IMR-90 (cell line): ENCODE measurements at regions not wholly inside any gene's neighbourhood (a gene's known extent, or its start where the extent isn't known, plus 50 kb on each side); places are given as distances from the start of the nearest gene placed in this dataset.
"Not testable (repeated sequence)": the region's sequence is repeated elsewhere in the genome, so short reads cannot be mapped to it uniquely, and the experiment has no call there.

Experiments used
- ATAC-seq: fragments of 200-7000 bp; cut with Tn5 transposase; 2 replicates; pipeline ENCODE4 v1.9.1; 2020; ENCODE audit warnings: low read depth, mild to moderate bottlenecking, moderate library complexity
- BruUV-seq: library from RNA; stranded (reverse); fragments of 400-500 nt; replicated peaks from 2 replicates; lab custom pipeline; 2021; lab: Mats Ljungman, UMichigan
- CTCF ChIA-PET: fragments of 300-600 bp; formaldehyde crosslinking; extraction: SDS; loops from one replicate; lab custom pipeline; 2021; ENCODE audit warnings: antibody characterized with exemption; lab: Yijun Ruan, JAX
- POLR2A ChIA-PET: fragments of 300-600 bp; sonication (Branson Sonifier 250); formaldehyde crosslinking; loops from one replicate; lab custom pipeline; 2022; ENCODE audit warnings: antibody characterized with exemption; ENCODE audit not compliant: unreplicated experiment; lab: Charles Lee
- DNase-seq: peaks from one replicate; pipeline ENCODE4 v3.0.0; 2013
- H2AFZ ChIP-seq: replicated peaks from 2 replicates; pipeline ENCODE3; 2013; ENCODE audit warnings: low read length, mild to moderate bottlenecking; ENCODE audit not compliant: poor library complexity
- H2AK5ac ChIP-seq: 2 replicates; pipeline ENCODE4 v1.6.1; 2013; ENCODE audit warnings: low read depth, low read length, inconsistent platforms
- H2AK9ac ChIP-seq: replicated peaks from 2 replicates; pipeline ENCODE3; 2013; ENCODE audit warnings: mild to moderate bottlenecking, low read depth, low read length, moderate library complexity; ENCODE audit not compliant: poor library complexity
- H2BK120ac ChIP-seq: 2 replicates; pipeline ENCODE4 v1.6.1; 2013; ENCODE audit warnings: low read depth, low read length, inconsistent platforms
- H2BK15ac ChIP-seq: 3 replicates; pipeline ENCODE4 v1.6.1; 2013; ENCODE audit warnings: low read depth, low read length, inconsistent platforms
- H2BK20ac ChIP-seq: 2 replicates; pipeline ENCODE4 v1.6.1; 2013; ENCODE audit warnings: low read depth, mild to moderate bottlenecking, inconsistent platforms, low read length, moderate library complexity
- H2BK5ac ChIP-seq: 2 replicates; pipeline ENCODE4 v1.6.1; 2013; ENCODE audit warnings: mild to moderate bottlenecking, low read depth, low read length, inconsistent platforms; ENCODE audit not compliant: poor library complexity, severe bottlenecking
- H3K14ac ChIP-seq: replicated peaks from 2 replicates; pipeline ENCODE4 v1.6.1; 2013; ENCODE audit warnings: low read depth, low read length, inconsistent platforms
- H3K18ac ChIP-seq: 2 replicates; pipeline ENCODE4 v1.6.1; 2013; ENCODE audit warnings: low read depth, low read length, control low read depth
- H3K23ac ChIP-seq: 2 replicates; pipeline ENCODE4 v1.6.1; 2013; ENCODE audit warnings: low read depth, low read length, inconsistent platforms
- H3K27ac ChIP-seq: 2 replicates; pipeline ENCODE4 v1.5.1; 2013; ENCODE audit warnings: mild to moderate bottlenecking, control low read depth, low read length; ENCODE audit not compliant: insufficient read depth
- H3K27me3 ChIP-seq: 2 replicates; pipeline ENCODE4 v1.6.1; 2013; ENCODE audit warnings: low read length; ENCODE audit not compliant: control insufficient read depth, insufficient read depth
- H3K36me3 ChIP-seq: 2 replicates; pipeline ENCODE4 v1.6.1; 2013; ENCODE audit warnings: low read length, mixed read lengths; ENCODE audit not compliant: control insufficient read depth, insufficient read depth
- H3K4ac ChIP-seq: 2 replicates; pipeline ENCODE4 v1.6.1; 2013; ENCODE audit warnings: low read depth, low read length, inconsistent platforms
- H3K4me1 ChIP-seq: 2 replicates; pipeline ENCODE4 v1.6.1; 2013; ENCODE audit warnings: low read length, mixed read lengths; ENCODE audit not compliant: control insufficient read depth, insufficient read depth
- H3K4me2 ChIP-seq: 2 replicates; pipeline ENCODE4 v1.6.1; 2013; ENCODE audit warnings: low read depth, mild to moderate bottlenecking, control low read depth, low read length, moderate library complexity
- H3K4me3 ChIP-seq: 2 replicates; pipeline ENCODE4 v1.5.1; 2013; ENCODE audit warnings: low read depth, mild to moderate bottlenecking, control low read depth, low read length, moderate library complexity; ENCODE audit not compliant: insufficient read depth
- H3K56ac ChIP-seq: 2 replicates; pipeline ENCODE4 v1.6.1; 2013; ENCODE audit warnings: low read length, inconsistent platforms; ENCODE audit not compliant: insufficient read depth; ENCODE audit errors: extremely low read depth
- H3K79me1 ChIP-seq, 2 experiments: 2 replicates each; pipeline ENCODE4 v1.6.1; 2013; ENCODE audit warnings: low read length in 2 of 2, inconsistent platforms in 1 of 2, low read depth in 1 of 2
- H3K9ac ChIP-seq: 2 replicates; pipeline ENCODE4 v1.6.1; 2013; ENCODE audit warnings: low read depth, low read length, control low read depth
- H3K9me1 ChIP-seq: 2 replicates; pipeline ENCODE4 v1.6.1; 2013; ENCODE audit warnings: low read length, inconsistent platforms; ENCODE audit not compliant: insufficient read depth
- H3K9me3 ChIP-seq: 2 replicates; pipeline ENCODE4 v1.6.1; 2013; ENCODE audit warnings: low read length; ENCODE audit not compliant: control insufficient read depth, insufficient read depth
- H4K20me1 ChIP-seq: 2 replicates; pipeline ENCODE4 v1.6.1; 2013; ENCODE audit warnings: low read length, inconsistent platforms; ENCODE audit not compliant: insufficient read depth
- H4K5ac ChIP-seq: 2 replicates; pipeline ENCODE4 v1.6.1; 2013; ENCODE audit warnings: mild to moderate bottlenecking, low read depth, low read length, control low read depth
- H4K8ac ChIP-seq, 2 experiments: 2 replicates each; pipeline ENCODE4 v1.6.1; 2013; ENCODE audit warnings: low read depth in 2 of 2, low read length in 2 of 2, control low read depth in 1 of 2, inconsistent platforms in 1 of 2
- H4K91ac ChIP-seq: 2 replicates; pipeline ENCODE4 v1.6.1; 2013; ENCODE audit warnings: low read depth, low read length, inconsistent platforms; ENCODE audit not compliant: insufficient read depth
- WGBS, 2 experiments: methylation state at CpG; one replicate each; pipeline versions ENCODE4 v1.1.5 to v1.1.7; 2013; ENCODE audit warnings: missing lambda C conversion rate in 2 of 2; ENCODE audit not compliant: insufficient read length in 1 of 2; ENCODE audit errors: extremely low coverage in 2 of 2; 5-methylcytosine and 5-hydroxymethylcytosine counted together
- dilution Hi-C: fragments of 300-500 bp; cut with HindIII; formaldehyde crosslinking; loops from one replicate; pipeline ENCODE4 v1.14.3; 2018; ENCODE audit warnings: low sequenced_read_pairs; ENCODE audit not compliant: unreplicated experiment
- in situ Hi-C: fragments of 300-500 bp; cut with MboI; formaldehyde crosslinking; loops from 3 replicates; pipeline ENCODE4 v1.14.3; 2019; ENCODE audit warnings: low sequenced_read_pairs, inconsistent platforms, mixed read lengths
- intact Hi-C: fragments of 100-400 bp; cut with micrococcal nuclease; formaldehyde crosslinking; loops from 2 replicates; pipeline ENCODE4 v1.10.0; 2022

DNA sequence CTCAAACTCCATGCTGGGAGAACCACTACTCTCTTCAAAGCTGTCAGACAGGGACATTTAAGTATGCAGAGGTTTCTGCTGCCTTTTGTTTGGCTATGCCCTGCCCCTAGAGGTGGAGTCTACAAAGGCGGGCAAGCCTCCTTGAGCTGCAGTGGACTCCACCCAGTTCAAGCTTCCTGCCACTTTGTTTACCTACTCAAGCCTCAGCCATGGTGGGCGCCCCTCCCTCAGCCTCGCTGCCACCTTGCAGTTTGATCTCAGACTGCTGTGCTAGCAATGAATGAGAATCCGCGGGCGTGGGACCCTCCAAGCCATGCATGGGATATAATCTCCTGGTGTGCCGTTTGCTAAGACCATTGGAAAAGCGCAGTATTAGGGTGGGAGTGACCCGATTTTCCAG, 230.0 kb downstream of the TMA16 start:
- H3K9me1 ChIP-seq, H3K27me3 ChIP-seq, DNase-seq, H2BK15ac ChIP-seq, H2AK9ac ChIP-seq, H3K27ac ChIP-seq, H3K9ac ChIP-seq, CTCF ChIA-PET, H2AFZ ChIP-seq, H2AK5ac ChIP-seq, H2BK20ac ChIP-seq, H3K56ac ChIP-seq, H3K4me1 ChIP-seq, H4K5ac ChIP-seq, BruUV-seq, H3K18ac ChIP-seq, H3K79me1 ChIP-seq, H3K4me3 ChIP-seq, H2BK5ac ChIP-seq, dilution Hi-C loops, H3K9me3 ChIP-seq, POLR2A ChIA-PET, H3K23ac ChIP-seq, ATAC-seq, H4K91ac ChIP-seq, H3K36me3 ChIP-seq, intact Hi-C loops, H2BK120ac ChIP-seq, H3K14ac ChIP-seq, H4K8ac ChIP-seq, H3K4me2 ChIP-seq, H4K20me1 ChIP-seq, H3K4ac ChIP-seq, in situ Hi-C loops: not testable (repeated sequence)
- WGBS, 2 experiments, result no CpG with 5 or more reads among the region's 9 CpGs
